ENCODE measurements at regions not wholly inside any gene's neighbourhood (a gene's known extent, or its start where the extent isn't known, plus 50 kb on each side); places are given as distances from the start of the nearest gene placed in this dataset.
"Not testable (repeated sequence)": the region's sequence is repeated elsewhere in the genome, so short reads cannot be mapped to it uniquely, and the experiment has no call there.

GRCh38 chr1:241442686-241443085 is 76.9 kb downstream of the FH start:
- Histone ChIP-seq H3K4me3 (ENCODE audit: low read length) (no peak overlapping the region), H3K27me3 (replicated peaks; ENCODE audit: insufficient read depth, low read length) (no peaks in the 10 kb centered on the region), H3K9ac (ENCODE audit: low read length) (no peak overlapping the region), H3K79me2 (ENCODE audit: low read length) (no peaks in the 10 kb centered on the region), H3K4me2 (ENCODE audit: low read depth, low read length) (no peak overlapping the region), H4K20me1 (ENCODE audit: insufficient read depth, low read length) (no peaks in the 10 kb centered on the region), H3F3A (ENCODE audit: insufficient read depth, low read length) (no peaks in the 10 kb centered on the region), H2AFZ (ENCODE audit: low read length) (no peak overlapping the region), H3K9me3 (replicated peaks; ENCODE audit: insufficient read depth, low read length) (no peaks in the 10 kb centered on the region), H3K36me3 (replicated peaks; ENCODE audit: insufficient read depth, low read length) (no peaks in the 10 kb centered on the region), H3K9me2 (replicated peaks; ENCODE audit: insufficient read depth, low read length) (no peaks in the 10 kb centered on the region), H3K4me1 (ENCODE audit: low read length) (no peaks in the 10 kb centered on the region), H3K27ac (ENCODE audit: low read length) (no peak overlapping the region)
- DNase-seq, result no peak
- TF ChIP-seq EZH2phosphoT487 (IDR thresholded peaks at IDR 0.05; ENCODE audit: low read length), result no peak
- TF ChIP-seq CTCF (IDR thresholded peaks at IDR 0.05; ENCODE audit: low read length), result no peak
- no peak for TF ChIP-seq EZH2 (optimal IDR thresholded peaks at IDR 0.05; ENCODE audit: low read depth, low read length)

DNA sequence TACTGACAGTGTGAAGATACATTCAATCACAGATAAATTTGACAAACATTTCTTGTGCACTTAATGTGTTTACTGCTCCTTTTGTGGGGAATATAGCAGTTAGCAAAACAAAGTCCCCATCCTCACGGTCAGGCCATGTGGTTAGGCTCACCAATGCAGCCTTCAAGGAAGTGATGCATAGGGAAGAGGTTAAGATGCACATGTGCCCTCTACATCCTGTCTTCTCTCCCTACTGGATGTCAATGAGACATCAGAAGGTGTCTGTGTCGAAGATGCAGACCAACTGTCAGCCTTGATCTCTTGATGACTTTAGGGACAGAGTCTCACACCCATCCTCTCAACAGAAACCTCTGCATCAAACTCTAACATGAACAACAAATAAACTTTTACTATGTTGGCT is 78.7 kb downstream of the FH start:
- Histone ChIP-seq H3K27me3 (replicated peaks; ENCODE audit: insufficient read depth, low read length) (no peaks in the 10 kb centered on the region), H3K4me1 (ENCODE audit: low read length) (no peaks in the 10 kb centered on the region), H2AFZ (ENCODE audit: low read length) (no peak overlapping the region), H3K79me2 (ENCODE audit: low read length) (no peaks in the 10 kb centered on the region), H3K4me2 (ENCODE audit: low read depth, low read length) (no peak overlapping the region), H3K36me3 (replicated peaks; ENCODE audit: insufficient read depth, low read length) (no peaks in the 10 kb centered on the region), H3F3A (ENCODE audit: insufficient read depth, low read length) (no peaks in the 10 kb centered on the region), H3K9ac (ENCODE audit: low read length) (no peak overlapping the region), H3K9me3 (replicated peaks; ENCODE audit: insufficient read depth, low read length) (no peaks in the 10 kb centered on the region), H3K9me2 (replicated peaks; ENCODE audit: insufficient read depth, low read length) (no peaks in the 10 kb centered on the region), H4K20me1 (ENCODE audit: insufficient read depth, low read length) (no peaks in the 10 kb centered on the region), H3K27ac (ENCODE audit: low read length) (no peak overlapping the region), H3K4me3 (ENCODE audit: low read length) (no peak overlapping the region)
- no peak for TF ChIP-seq EZH2 (optimal IDR thresholded peaks at IDR 0.05; ENCODE audit: low read depth, low read length)
- TF ChIP-seq CTCF (IDR thresholded peaks at IDR 0.05; ENCODE audit: low read length), result no peak
- TF ChIP-seq EZH2phosphoT487 (IDR thresholded peaks at IDR 0.05; ENCODE audit: low read length), result no peak
- DNase-seq, result no peak

- H3K36me3 ChIP-seq (replicated peaks; ENCODE audit: insufficient read depth, low read length); H3K27ac ChIP-seq (ENCODE audit: low read length); H4K20me1 ChIP-seq (ENCODE audit: insufficient read depth, low read length); H3K27me3 ChIP-seq (replicated peaks; ENCODE audit: insufficient read depth, low read length); H3K79me2 ChIP-seq (ENCODE audit: low read length); H3K4me2 ChIP-seq (ENCODE audit: low read depth, low read length); H2AFZ ChIP-seq (ENCODE audit: low read length); H3F3A ChIP-seq (ENCODE audit: insufficient read depth, low read length); DNase-seq; H3K4me3 ChIP-seq (ENCODE audit: low read length); H3K9me3 ChIP-seq (replicated peaks; ENCODE audit: insufficient read depth, low read length); H3K4me1 ChIP-seq (ENCODE audit: low read length); H3K9me2 ChIP-seq (replicated peaks; ENCODE audit: insufficient read depth, low read length); H3K9ac ChIP-seq (ENCODE audit: low read length): not testable (repeated sequence)
Measured at GRCh38 chr1:241438686-241439085, 80.9 kb downstream of the FH start.

GRCh38 chr1:241432241-241432640 is 75.2 kb upstream of the RGS7 start:
- H3K4me1 ChIP-seq (ENCODE audit: low read length), result no peaks in the 10 kb centered on the region
- H3F3A ChIP-seq (ENCODE audit: insufficient read depth, low read length), result no peaks in the 10 kb centered on the region
- no peaks in the 10 kb centered on the region for H3K79me2 ChIP-seq (ENCODE audit: low read length)
- no peaks in the 10 kb centered on the region for H3K9me2 ChIP-seq (replicated peaks; ENCODE audit: insufficient read depth, low read length)
- H3K27me3 ChIP-seq (replicated peaks; ENCODE audit: insufficient read depth, low read length), result no peaks in the 10 kb centered on the region
- no peak overlapping the region for H3K4me3 ChIP-seq (ENCODE audit: low read length)
- H3K4me2 ChIP-seq (ENCODE audit: low read depth, low read length), result no peak overlapping the region
- DNase-seq, result no peak
- H3K27ac ChIP-seq (ENCODE audit: low read length), result no peak overlapping the region
- H3K36me3 ChIP-seq (replicated peaks; ENCODE audit: insufficient read depth, low read length), result no peaks in the 10 kb centered on the region
- TF ChIP-seq EZH2phosphoT487 (IDR thresholded peaks at IDR 0.05; ENCODE audit: low read length), result no peak
- TF ChIP-seq CTCF (IDR thresholded peaks at IDR 0.05; ENCODE audit: low read length), result no peak
- no peak for TF ChIP-seq EZH2 (optimal IDR thresholded peaks at IDR 0.05; ENCODE audit: low read depth, low read length)
- no peaks in the 10 kb centered on the region for H4K20me1 ChIP-seq (ENCODE audit: insufficient read depth, low read length)
- H2AFZ ChIP-seq (ENCODE audit: low read length), result no peak overlapping the region
- no peak overlapping the region for H3K9ac ChIP-seq (ENCODE audit: low read length)
- no peaks in the 10 kb centered on the region for H3K9me3 ChIP-seq (replicated peaks; ENCODE audit: insufficient read depth, low read length)

- H3K4me3 ChIP-seq (ENCODE audit: low read length); H3K36me3 ChIP-seq (replicated peaks; ENCODE audit: insufficient read depth, low read length); H2AFZ ChIP-seq (ENCODE audit: low read length); H3K9ac ChIP-seq (ENCODE audit: low read length); H3K9me2 ChIP-seq (replicated peaks; ENCODE audit: insufficient read depth, low read length); H3K4me1 ChIP-seq (ENCODE audit: low read length); H3K9me3 ChIP-seq (replicated peaks; ENCODE audit: insufficient read depth, low read length); H4K20me1 ChIP-seq (ENCODE audit: insufficient read depth, low read length); H3K27me3 ChIP-seq (replicated peaks; ENCODE audit: insufficient read depth, low read length); H3K4me2 ChIP-seq (ENCODE audit: low read depth, low read length); H3K79me2 ChIP-seq (ENCODE audit: low read length); DNase-seq; H3F3A ChIP-seq (ENCODE audit: insufficient read depth, low read length); H3K27ac ChIP-seq (ENCODE audit: low read length): not testable (repeated sequence)
Measured at GRCh38 chr1:241425091-241425490, 68.1 kb upstream of the RGS7 start.

Data from MM.1S (cell line).